HG03442 (cell line): ENCODE measurements at regions not wholly inside any gene's neighbourhood (a gene's known extent, or its start where the extent isn't known, plus 50 kb on each side); places are given as distances from the start of the nearest gene placed in this dataset.
"Not testable (repeated sequence)": the region's sequence is repeated elsewhere in the genome, so short reads cannot be mapped to it uniquely, and the experiment has no call there.

Experiments
- ATAC-seq: cut with Tn5 transposase; IDR thresholded peaks from one replicate; pipeline ENCODE4 v1.9.1; 2021; ENCODE audit warnings: mild to moderate bottlenecking, moderate library complexity; ENCODE audit not compliant: unreplicated experiment

DNA sequence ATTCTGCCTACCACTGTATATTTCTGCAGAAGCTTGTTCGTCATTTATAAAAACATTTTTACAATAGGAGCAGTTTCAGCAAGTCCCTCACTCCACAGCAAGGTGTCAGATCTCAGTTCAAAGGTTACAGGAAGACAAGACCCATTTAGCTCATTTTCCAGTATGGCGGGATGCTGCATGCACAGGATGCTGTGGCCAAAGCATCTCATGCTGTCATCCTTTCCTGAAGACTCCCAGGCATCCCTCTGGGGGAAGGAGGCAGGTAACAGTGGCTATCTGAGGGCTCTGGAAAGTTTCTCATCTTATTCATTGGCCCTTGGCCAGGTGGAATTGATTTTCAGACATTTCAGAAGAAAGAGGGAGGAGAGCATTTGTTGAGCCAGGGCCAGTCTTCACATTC is 539.3 kb upstream of the CDH5 start:
- ATAC-seq: no peak

DNA sequence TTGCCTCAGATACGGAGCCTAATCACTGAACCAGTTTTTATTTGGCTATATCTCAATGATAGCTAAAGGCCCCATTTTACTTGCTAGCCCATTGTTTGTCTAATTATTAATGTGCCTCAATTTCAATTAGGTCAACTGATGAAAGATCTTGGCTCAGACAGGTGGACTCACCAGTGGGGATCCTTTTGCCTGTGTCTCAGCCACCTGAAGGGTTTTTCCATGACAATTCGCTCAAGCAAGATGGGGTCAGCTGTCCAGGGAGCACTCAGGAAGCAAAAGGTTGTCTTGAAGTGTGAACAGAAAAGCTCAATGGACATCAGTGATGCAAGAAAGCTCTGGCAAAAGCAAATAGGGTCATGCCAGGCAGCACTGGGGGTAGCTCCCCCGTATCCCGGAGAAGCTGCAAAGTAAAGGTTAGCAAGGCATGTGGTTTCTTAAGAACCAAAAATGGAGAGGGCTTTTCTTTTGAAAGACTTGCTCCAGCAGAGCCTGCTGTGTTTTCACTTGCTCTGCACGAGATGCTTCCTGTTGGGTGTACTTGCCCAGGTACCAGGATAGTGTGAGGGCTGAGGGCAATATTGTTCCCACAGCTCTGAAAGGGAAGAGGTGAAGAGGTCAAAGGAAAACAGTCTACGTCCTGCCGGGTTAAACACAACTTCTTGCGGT is 541.2 kb upstream of the CDH5 start:
- no peak for ATAC-seq

GRCh38 chr16:65822148-65822547 is 544.3 kb upstream of the CDH5 start:
- ATAC-seq: no peak

GRCh38 chr16:65819136-65819898 is 547.2 kb upstream of the CDH5 start:
- ATAC-seq: no peak

DNA sequence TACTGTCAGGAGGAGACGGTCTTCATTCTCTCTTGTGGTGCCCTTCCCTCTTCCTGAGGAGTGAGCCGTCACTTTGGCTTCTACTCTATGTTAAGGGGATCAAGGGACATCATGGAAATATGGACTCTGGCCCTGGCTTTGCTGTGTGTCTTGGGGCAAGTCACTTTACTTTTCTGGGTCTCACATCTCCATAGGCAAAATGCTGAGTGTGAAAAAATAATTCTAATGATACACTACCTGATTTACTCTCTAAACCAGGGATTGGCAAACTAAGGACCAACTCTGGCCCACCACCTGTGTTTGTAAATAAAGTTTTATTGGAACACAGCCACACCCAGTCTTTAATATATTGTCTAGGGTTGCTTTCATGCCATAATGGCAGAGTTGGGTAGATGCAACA is 548.7 kb upstream of the CDH5 start:
- no peak for ATAC-seq

GRCh38 chr16:65817066-65817465 is 549.4 kb upstream of the CDH5 start:
- no peak for ATAC-seq

GRCh38 chr16:65816556-65816955 is 549.9 kb upstream of the CDH5 start:
- ATAC-seq: no peak

GRCh38 chr16:65815707-65816106 is 550.8 kb upstream of the CDH5 start:
- no peak for ATAC-seq

GRCh38 chr16:65813879-65814278 is 552.6 kb upstream of the CDH5 start:
- not testable (repeated sequence) for ATAC-seq

GRCh38 chr16:65809627-65810026 is 556.9 kb upstream of the CDH5 start:
- ATAC-seq: no peak

DNA sequence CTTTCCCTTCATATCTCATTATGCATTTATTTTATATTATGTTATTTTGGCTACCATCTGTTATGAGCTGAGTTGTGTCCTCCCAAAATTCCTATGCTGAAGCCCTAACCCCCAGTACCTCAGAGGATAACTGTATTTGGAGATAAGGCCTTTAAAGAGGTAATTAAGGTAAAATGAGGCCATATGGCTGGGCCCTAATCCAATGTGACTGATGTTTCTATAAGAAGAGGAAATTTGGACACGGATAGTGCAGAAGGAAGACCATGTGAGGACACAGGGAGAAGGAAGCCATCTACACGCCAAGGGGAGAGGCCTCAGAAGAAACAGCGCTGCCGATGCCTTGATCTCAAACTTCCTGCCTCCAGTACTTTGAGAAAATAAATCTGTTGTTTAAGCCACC is 557.7 kb upstream of the CDH5 start:
- no peak for ATAC-seq

GRCh38 chr16:65807858-65808257 is 558.6 kb upstream of the CDH5 start:
- no peak for ATAC-seq

GRCh38 chr16:65805704-65806103 is 560.8 kb upstream of the CDH5 start:
- not testable (repeated sequence) for ATAC-seq

DNA sequence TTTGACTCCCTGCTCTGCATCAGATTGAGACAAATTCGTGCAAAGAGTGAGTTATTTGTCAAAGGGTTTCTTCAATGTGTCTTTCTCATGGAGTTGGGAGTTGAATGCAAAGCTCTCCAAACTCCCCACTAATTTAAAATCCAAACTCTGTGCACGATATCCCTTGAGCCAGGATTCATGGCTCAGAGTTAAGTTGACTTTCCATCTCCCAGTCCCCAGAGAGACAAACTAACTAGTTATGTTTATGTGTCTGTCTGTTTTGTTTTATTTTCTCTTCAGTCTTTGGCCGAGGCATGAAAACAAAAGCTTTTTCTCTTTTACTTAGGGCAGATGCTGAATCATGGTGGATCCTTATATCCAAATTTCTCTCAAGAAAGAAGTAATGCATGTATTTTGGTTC is 570.0 kb upstream of the CDH5 start:
- ATAC-seq: no peak

DNA sequence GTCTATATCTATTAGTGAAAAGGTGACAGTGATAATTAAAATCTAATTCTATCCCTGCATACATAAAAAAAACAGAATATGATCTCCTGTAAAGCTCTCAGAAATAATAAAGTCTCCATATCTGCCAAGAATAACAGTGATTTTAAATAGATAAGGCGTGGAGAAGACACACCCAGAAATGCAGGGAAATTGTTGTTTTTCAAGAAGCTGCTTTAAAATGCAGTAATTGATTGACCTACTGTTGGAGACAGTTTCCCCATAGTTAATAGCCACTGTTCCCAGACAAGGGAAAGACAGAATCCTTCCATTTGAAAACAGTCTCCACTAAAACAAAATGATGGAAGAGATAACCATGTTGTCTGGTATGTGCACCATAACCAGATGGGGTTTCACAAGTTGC is 571.5 kb upstream of the CDH5 start:
- no peak for ATAC-seq

GRCh38 chr16:65793781-65794180 is 572.7 kb upstream of the CDH5 start:
- no peak for ATAC-seq

- no peak for ATAC-seq
Measured at GRCh38 chr16:65790768-65791167, 575.7 kb upstream of the CDH5 start.

DNA sequence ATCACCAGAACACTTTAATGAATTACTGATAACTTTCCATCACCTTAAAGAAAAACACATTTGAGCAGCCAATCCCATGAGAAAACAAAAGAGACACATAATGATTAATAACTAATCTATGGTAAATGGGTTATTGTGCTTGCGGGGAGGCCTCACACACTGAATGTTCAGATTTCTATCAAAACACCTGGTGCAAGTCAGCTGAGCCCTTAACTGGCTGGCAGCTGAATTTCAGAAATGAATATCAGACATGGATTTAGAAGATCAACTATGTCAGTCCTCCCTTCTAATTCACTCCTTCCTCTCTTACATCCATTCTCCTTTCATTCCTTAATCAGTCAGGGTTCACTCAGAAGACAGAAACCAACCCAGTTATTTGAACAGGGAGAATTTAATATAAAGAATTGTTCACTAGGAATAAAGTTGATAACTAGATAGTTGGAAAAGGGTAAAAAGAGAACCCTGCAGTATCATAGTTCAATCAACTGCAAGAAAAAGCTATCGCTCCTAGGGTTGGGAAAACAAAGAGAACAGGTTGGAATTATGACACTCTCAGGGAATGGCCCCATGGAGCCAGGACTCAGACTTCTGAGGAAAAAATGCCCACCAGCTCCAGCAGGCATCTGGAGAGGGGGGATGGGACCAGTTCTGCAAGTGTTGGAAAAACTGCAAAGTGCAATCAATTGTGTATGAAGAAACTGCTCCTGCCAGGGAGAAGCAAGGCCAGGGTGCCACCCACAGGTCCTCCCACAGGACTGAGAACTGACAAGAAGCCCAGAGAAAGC is 577.1 kb upstream of the CDH5 start:
- ATAC-seq: no peak

- ATAC-seq: no peak
Measured at GRCh38 chr16:65788434-65789140, 577.9 kb upstream of the CDH5 start.

DNA sequence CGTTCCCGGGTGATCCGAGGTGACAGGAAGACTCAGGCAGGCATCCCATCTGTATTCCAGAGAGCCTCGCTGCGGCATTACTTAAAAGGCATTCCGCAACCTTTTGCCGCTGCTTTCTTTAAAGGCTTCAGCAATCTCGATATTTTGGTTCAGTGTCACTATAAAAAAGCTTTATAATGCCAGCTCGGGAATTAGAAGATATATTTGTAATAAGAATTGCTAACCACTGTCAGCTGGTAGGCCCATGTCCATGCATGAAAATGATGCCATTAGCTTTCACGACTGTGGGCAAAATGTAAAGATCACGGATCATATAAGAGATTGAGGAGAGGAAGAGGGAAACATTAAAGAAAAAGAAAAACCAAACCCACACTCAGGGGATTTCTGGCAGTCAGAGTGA is 578.6 kb upstream of the CDH5 start:
- ATAC-seq: no peak

- no peak for ATAC-seq
Measured at GRCh38 chr16:65786916-65787315, 579.6 kb upstream of the CDH5 start.
